MCF 10A (cell line): ENCODE measurements at regions not wholly inside any gene's neighbourhood (a gene's known extent, or its start where the extent isn't known, plus 50 kb on each side); places are given as distances from the start of the nearest gene placed in this dataset.

Source experiments
- BruUV-seq: library from RNA; stranded (reverse); fragments of 400-500 nt; replicated peaks from 2 replicates; lab custom pipeline; 2021; lab: Mats Ljungman, UMichigan
- CTCF ChIA-PET: fragments of 300-600 bp; sonication (Branson Sonifier 250); formaldehyde crosslinking; extraction: SDS; loops from one replicate; lab custom pipeline; 2021; ENCODE audit warnings: antibody characterized with exemption, inconsistent platforms; lab: Yijun Ruan, JAX
- POLR2A ChIA-PET: fragments of 300-600, 350-650 bp; sonication (Branson Sonifier 250); formaldehyde crosslinking; extraction: SDS; loops from one replicate; lab custom pipeline; 2020; ENCODE audit warnings: antibody characterized with exemption, inconsistent platforms; lab: Yijun Ruan, JAX
- DNase-seq: peaks from one replicate; pipeline ENCODE4 v3.0.0-alpha.2; 2018; ENCODE audit not compliant: unreplicated experiment
- H3K27ac Mint-ChIP-seq: one replicate; pipeline ENCODE4 v1.8.0; 2022; ENCODE audit warnings: mild to moderate bottlenecking, low read depth, mixed read lengths; ENCODE audit not compliant: unreplicated experiment
- H3K27me3 Mint-ChIP-seq: one replicate; pipeline ENCODE4 v1.8.0; 2022; ENCODE audit warnings: mixed read lengths; ENCODE audit not compliant: insufficient read depth, unreplicated experiment
- H3K36me3 Mint-ChIP-seq: one replicate; pipeline ENCODE4 v1.8.0; 2022; ENCODE audit warnings: mild to moderate bottlenecking, moderate library complexity, mixed read lengths; ENCODE audit not compliant: insufficient read depth, unreplicated experiment
- H3K4me1 Mint-ChIP-seq: one replicate; pipeline ENCODE4 v1.8.0; 2022; ENCODE audit warnings: mixed read lengths; ENCODE audit not compliant: insufficient read depth, unreplicated experiment
- H3K4me3 Mint-ChIP-seq: one replicate; pipeline ENCODE4 v1.8.0; 2022; ENCODE audit warnings: mild to moderate bottlenecking, moderate library complexity, mixed read lengths; ENCODE audit not compliant: unreplicated experiment
- H3K9me3 Mint-ChIP-seq: one replicate; pipeline ENCODE4 v1.8.0; 2022; ENCODE audit warnings: mixed read lengths; ENCODE audit not compliant: unreplicated experiment
- intact Hi-C: fragments of 100-400 bp; cut with micrococcal nuclease; formaldehyde crosslinking; loops from 2 replicates; pipeline ENCODE4 v1.14.1; 2022
- TF ChIP-seq, protein P1 (sequence below): fragments of 200-600 bp; IDR thresholded peaks from one replicate; pipeline ENCODE4 v1.8.0; 2022; ENCODE audit warnings: antibody characterized with exemption, mild to moderate bottlenecking; ENCODE audit not compliant: unreplicated experiment

DNA sequence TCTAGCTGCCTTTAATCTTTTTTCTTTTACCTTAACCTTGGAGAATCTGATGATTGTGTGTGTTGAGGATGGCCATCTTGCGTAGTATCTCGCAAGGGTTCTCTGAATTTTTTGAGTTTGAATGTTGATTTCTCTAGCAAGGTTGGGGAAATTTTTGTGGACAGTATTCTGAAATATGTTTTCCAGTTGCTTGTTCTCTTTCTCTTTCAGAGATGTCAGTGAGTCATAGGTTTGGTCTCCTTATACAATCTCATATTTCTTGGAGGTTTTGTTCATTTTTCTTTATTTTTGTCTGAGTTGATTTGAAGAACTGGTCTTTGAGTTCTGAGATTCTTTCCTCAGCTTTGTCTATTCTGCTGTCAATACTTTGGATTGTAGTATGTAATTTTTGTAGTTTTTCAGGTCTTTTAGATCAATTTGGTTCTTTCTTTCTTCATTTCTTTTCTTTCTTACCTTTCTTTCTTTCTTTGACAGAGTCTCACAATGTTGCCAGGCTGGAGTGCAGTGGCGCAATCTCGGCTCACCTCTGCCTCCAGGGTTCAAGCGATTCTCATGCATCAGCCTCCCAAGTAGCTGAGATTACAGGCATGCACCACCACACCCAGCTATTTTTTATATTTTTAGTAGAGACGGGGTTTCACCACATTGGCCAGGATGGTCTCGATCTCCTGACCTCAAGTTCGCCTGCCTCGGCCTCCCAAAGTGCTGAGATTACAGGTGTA is 366.4 kb upstream of the RASGRP1 start:
- H3K4me1 Mint-ChIP-seq: no peaks in the 10 kb centered on the region
- peaks cover 6% of the 10 kb centered on the region for H3K36me3 Mint-ChIP-seq
- POLR2A ChIA-PET: no interaction called here
- H3K27ac Mint-ChIP-seq: no peak overlapping the region
- TF ChIP-seq, protein P1, sequence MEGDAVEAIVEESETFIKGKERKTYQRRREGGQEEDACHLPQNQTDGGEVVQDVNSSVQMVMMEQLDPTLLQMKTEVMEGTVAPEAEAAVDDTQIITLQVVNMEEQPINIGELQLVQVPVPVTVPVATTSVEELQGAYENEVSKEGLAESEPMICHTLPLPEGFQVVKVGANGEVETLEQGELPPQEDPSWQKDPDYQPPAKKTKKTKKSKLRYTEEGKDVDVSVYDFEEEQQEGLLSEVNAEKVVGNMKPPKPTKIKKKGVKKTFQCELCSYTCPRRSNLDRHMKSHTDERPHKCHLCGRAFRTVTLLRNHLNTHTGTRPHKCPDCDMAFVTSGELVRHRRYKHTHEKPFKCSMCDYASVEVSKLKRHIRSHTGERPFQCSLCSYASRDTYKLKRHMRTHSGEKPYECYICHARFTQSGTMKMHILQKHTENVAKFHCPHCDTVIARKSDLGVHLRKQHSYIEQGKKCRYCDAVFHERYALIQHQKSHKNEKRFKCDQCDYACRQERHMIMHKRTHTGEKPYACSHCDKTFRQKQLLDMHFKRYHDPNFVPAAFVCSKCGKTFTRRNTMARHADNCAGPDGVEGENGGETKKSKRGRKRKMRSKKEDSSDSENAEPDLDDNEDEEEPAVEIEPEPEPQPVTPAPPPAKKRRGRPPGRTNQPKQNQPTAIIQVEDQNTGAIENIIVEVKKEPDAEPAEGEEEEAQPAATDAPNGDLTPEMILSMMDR: no peak
- H3K9me3 Mint-ChIP-seq: no peaks in the 10 kb centered on the region
- no peaks in the 10 kb centered on the region for H3K27me3 Mint-ChIP-seq
- BruUV-seq: no TSS peak
- CTCF ChIA-PET: interaction anchor here (1.6 to 1.7 kb wide), 2 partner anchors 59 to 97 kb away, joined by 3 to 5 read pairs; no protein-coding TSS in a partner anchor
- no peak for DNase-seq
- intact Hi-C loops: no loop called here
- H3K4me3 Mint-ChIP-seq: no peak overlapping the region

GRCh38 chr15:38941399-38941953 is 376.9 kb upstream of the RASGRP1 start:
- no TSS peak for BruUV-seq
- CTCF ChIA-PET: interaction anchor here (0.6 kb wide), 1 partner anchor 10 kb away, joined by 3 read pairs; no protein-coding TSS in a partner anchor
- Mint-ChIP-seq H3K27me3 (peaks cover 13% of the 10 kb centered on the region), H3K27ac (no peak overlapping the region), H3K36me3 (no peaks in the 10 kb centered on the region), H3K4me3 (no peak overlapping the region), H3K9me3 (no peaks in the 10 kb centered on the region), H3K4me1 (no peaks in the 10 kb centered on the region)
- intact Hi-C loops: no loop called here
- TF ChIP-seq, protein P1: no peak
- POLR2A ChIA-PET: no interaction called here
- peak; percentile 1 for DNase-seq

DNA sequence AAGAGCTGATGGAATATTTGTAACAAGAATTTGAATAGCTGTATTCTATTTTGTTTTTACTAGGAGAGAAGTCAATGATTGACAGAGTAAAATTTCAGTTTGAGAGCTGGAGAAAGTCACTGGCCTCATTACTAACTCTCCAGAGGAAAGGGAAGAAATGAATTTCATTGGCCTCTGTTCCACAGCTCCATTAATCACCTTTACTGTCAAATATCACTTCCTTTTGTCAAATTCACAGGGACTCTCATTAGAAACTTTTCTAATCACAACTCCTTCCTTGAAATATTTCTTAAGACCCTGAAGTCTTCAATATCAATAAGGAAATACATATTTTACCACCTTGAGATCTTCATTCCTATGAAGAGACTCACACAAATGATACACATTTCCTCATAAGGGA is 379.9 kb upstream of the RASGRP1 start:
- H3K27me3 Mint-ChIP-seq: peaks cover 13% of the 10 kb centered on the region
- no TSS peak for BruUV-seq
- CTCF ChIA-PET: no interaction called here
- POLR2A ChIA-PET: no interaction called here
- H3K4me1 Mint-ChIP-seq: no peaks in the 10 kb centered on the region
- no peak for DNase-seq
- intact Hi-C loops: no loop called here
- H3K4me3 Mint-ChIP-seq: no peak overlapping the region
- no peak overlapping the region for H3K27ac Mint-ChIP-seq
- TF ChIP-seq, protein P1: no peak
- no peaks in the 10 kb centered on the region for H3K36me3 Mint-ChIP-seq
- H3K9me3 Mint-ChIP-seq: no peaks in the 10 kb centered on the region

GRCh38 chr15:38945551-38946298 is 381.1 kb upstream of the RASGRP1 start:
- TF ChIP-seq, protein P1: no peak
- intact Hi-C loops: no loop called here
- H3K4me1 Mint-ChIP-seq: no peaks in the 10 kb centered on the region
- no TSS peak for BruUV-seq
- no peak overlapping the region for H3K4me3 Mint-ChIP-seq
- H3K36me3 Mint-ChIP-seq: no peaks in the 10 kb centered on the region
- POLR2A ChIA-PET: no interaction called here
- no peak overlapping the region for H3K27ac Mint-ChIP-seq
- no peaks in the 10 kb centered on the region for H3K9me3 Mint-ChIP-seq
- H3K27me3 Mint-ChIP-seq: peaks cover 13% of the 10 kb centered on the region
- CTCF ChIA-PET: no interaction called here
- DNase-seq: no peak
